Adrenal gland (tissue), 9 donors: ENCODE measurements at regions not wholly inside any gene's neighbourhood (a gene's known extent, or its start where the extent isn't known, plus 50 kb on each side); places are given as distances from the start of the nearest gene placed in this dataset.

ENCODE experiments used
- DNase-seq, 7 donors: peaks; one replicate each; pipeline ENCODE4 v3.0.0-alpha.2; 2019 to 2020
- H3K27ac ChIP-seq, 5 donors: fragments of 200-600 bp; sonication (generic) in 4 of 5; 1 replicate in 3 of 5; 2 replicates in 2 of 5; pipeline versions ENCODE4 v1.5.1 to v1.8.0; 2016 to 2020; ENCODE audit warnings: mild to moderate bottlenecking in 1 of 5
- H3K27me3 ChIP-seq: fragments of 200-600 bp; 2 replicates; pipeline ENCODE4 v1.8.0; 2021
- H3K36me3 ChIP-seq, 2 donors: fragments of 200-600 bp; replicated peaks in 1 of 2; 1 replicate in 1 of 2; 2 replicates in 1 of 2; pipeline versions ENCODE4 v1.5.1 to v1.8.0; 2018 to 2022
- H3K4me1 ChIP-seq, 2 donors: fragments of 200-600 bp; replicated peaks in 1 of 2; 1 replicate in 1 of 2; 2 replicates in 1 of 2; pipeline versions ENCODE4 v1.5.1 to v1.8.0; 2018 to 2021
- H3K4me3 ChIP-seq, 4 donors: fragments of 200-600 bp; sonication (generic) in 3 of 4; one replicate each; pipeline ENCODE4 v1.5.1; 2016 to 2018
- H3K9me3 ChIP-seq, 3 donors: fragments of 200-600 bp; sonication (generic) in 1 of 3; replicated peaks in 1 of 3; 1 replicate in 2 of 3; 2 replicates in 1 of 3; pipeline versions ENCODE4 v1.5.1 to v1.8.0; 2016 to 2021
- CTCF ChIP-seq, 6 experiments: fragments of 450-650 bp in 4 of 6; fragments of 200-600 bp in 2 of 6; sonication (generic) in 1 of 6; IDR thresholded peaks; 1 replicate in 5 of 6; 2 replicates in 1 of 6; pipeline versions ENCODE4 v1.5.1 to v1.8.0; 2016 to 2021; ENCODE audit warnings: antibody characterized with exemption in 6 of 6, mild to moderate bottlenecking in 2 of 6, moderate library complexity in 1 of 6
- POLR2A ChIP-seq, 2 donors: fragments of 450-650 bp; IDR thresholded peaks; one replicate each; pipeline ENCODE4 v1.6.1; 2017; ENCODE audit warnings: antibody characterized with exemption in 2 of 2, mild to moderate bottlenecking in 2 of 2, moderate library complexity in 1 of 2
- WGBS, 4 donors: extraction: QIAGEN DNeasy Blood & Tissue Kit in 2 of 4; methylation state at CpG; one replicate each; pipeline versions ENCODE4 v1.1.5 to v1.1.7; 2013 to 2017; 5-methylcytosine and 5-hydroxymethylcytosine counted together
- intact Hi-C, 2 donors: fragments of 100-400 bp; cut with DNase I; formaldehyde crosslinking; loops; one replicate each; pipeline versions ENCODE4 v1.14.1 to v1.15.0; 2022 to 2023
- donor health status: healthy with polysubstance abuse.
- donor health status: Bipolar disorder and iron deficiency.
- donor health status: DM: yes; HTN: yes; CAD: no.
- donor health status: DM: no; HTN: no; CAD: no.
- donor health status: DM: no; HTN: no; CAD: no.

GRCh38 chr1:242828199-242828598, 303.7 kb upstream of the PLD5 start:
- no peaks in the 10 kb centered on the region for H3K27me3 ChIP-seq
- 74 to 87% (median 82%) methylated on average over 7 of the region's 7 CpGs for WGBS, 4 donors
- no peaks in the 10 kb centered on the region for H3K4me1 ChIP-seq
- no peak for DNase-seq
- no peaks in the 10 kb centered on the region for H3K36me3 ChIP-seq
- no peak overlapping the region for H3K27ac ChIP-seq
- H3K4me3 ChIP-seq, result no peak overlapping the region
- intact Hi-C loops, result no loop called here
- H3K9me3 ChIP-seq, result no peaks in the 10 kb centered on the region
- TF ChIP-seq CTCF (IDR thresholded peaks at IDR 0.05) (no peak), POLR2A (IDR thresholded peaks at IDR 0.05) (no peak)

- Histone ChIP-seq H3K4me3 (no peak overlapping the region), H3K4me1 (no peaks in the 10 kb centered on the region), H3K27me3 (no peaks in the 10 kb centered on the region), H3K36me3 (no peaks in the 10 kb centered on the region), H3K9me3 (no peaks in the 10 kb centered on the region), H3K27ac (no peak overlapping the region)
- no peak for DNase-seq
- TF ChIP-seq CTCF (IDR thresholded peaks at IDR 0.05) (no peak), POLR2A (IDR thresholded peaks at IDR 0.05) (no peak)
- intact Hi-C loops, result no loop called here
Measured at GRCh38 chr1:242827538-242827937, 303.0 kb upstream of the PLD5 start.

GRCh38 chr1:242826701-242827336, 302.3 kb upstream of the PLD5 start:
- intact Hi-C loops, result no loop called here
- Histone ChIP-seq H3K36me3 (no peaks in the 10 kb centered on the region), H3K9me3 (no peaks in the 10 kb centered on the region), H3K4me1 (no peaks in the 10 kb centered on the region), H3K27ac (no peak overlapping the region), H3K27me3 (no peaks in the 10 kb centered on the region), H3K4me3 (no peak overlapping the region)
- 44 to 50% (median 47%) methylated on average over 6 of the region's 6 CpGs for WGBS, 4 donors
- TF ChIP-seq CTCF (IDR thresholded peaks at IDR 0.05), result no peak
- no peak for TF ChIP-seq POLR2A (IDR thresholded peaks at IDR 0.05)
- no peak for DNase-seq

- TF ChIP-seq CTCF (IDR thresholded peaks at IDR 0.05) (no peak), POLR2A (IDR thresholded peaks at IDR 0.05) (no peak)
- WGBS, 4 donors, result 61 to 83% (median 69%) methylated on average over 4 of the region's 4 CpGs
- H3K4me3 ChIP-seq, result no peak overlapping the region
- no peak overlapping the region for H3K27ac ChIP-seq
- H3K36me3 ChIP-seq, result no peaks in the 10 kb centered on the region
- H3K27me3 ChIP-seq, result no peaks in the 10 kb centered on the region
- H3K4me1 ChIP-seq, result no peaks in the 10 kb centered on the region
- intact Hi-C loops, result no loop called here
- no peaks in the 10 kb centered on the region for H3K9me3 ChIP-seq
- DNase-seq, result no peak
Measured at GRCh38 chr1:242824435-242824834, 299.9 kb upstream of the PLD5 start.
